A204.1 (cell line): ENCODE measurements at regions not wholly inside any gene's neighbourhood (a gene's known extent, or its start where the extent isn't known, plus 50 kb on each side); places are given as distances from the start of the nearest gene placed in this dataset.
"Not testable (repeated sequence)": the region's sequence is repeated elsewhere in the genome, so short reads cannot be mapped to it uniquely, and the experiment has no call there.

Experiments
- FAIRE-seq: peaks from 2 replicates; lab custom pipeline; 2012; peaks lifted over from hg19 to GRCh38; lab: Jason Lieb, UNC

- no peak for FAIRE-seq
Measured at GRCh38 chr2:144643537-144644336, 123.8 kb upstream of the ZEB2 start.

DNA sequence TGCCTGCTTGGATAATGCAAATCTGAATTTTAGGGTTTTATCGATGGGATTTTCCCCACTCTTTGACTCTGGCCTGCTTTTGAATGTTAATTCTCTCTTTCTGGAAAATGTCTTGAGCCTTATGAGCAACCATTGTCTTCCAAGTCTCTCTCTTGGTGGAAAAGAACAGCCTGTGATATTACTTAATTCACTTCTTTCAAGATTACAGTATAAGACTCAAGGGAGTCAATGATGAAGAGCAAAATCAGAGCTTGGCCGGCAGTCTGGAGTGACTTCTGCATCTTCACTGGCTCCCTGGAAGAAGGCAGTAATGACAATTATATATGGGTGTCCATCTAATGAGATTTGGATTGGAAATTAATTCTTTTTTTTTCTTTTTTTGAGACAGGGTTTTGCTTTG, 122.9 kb upstream of the ZEB2 start:
- FAIRE-seq = no peak

DNA sequence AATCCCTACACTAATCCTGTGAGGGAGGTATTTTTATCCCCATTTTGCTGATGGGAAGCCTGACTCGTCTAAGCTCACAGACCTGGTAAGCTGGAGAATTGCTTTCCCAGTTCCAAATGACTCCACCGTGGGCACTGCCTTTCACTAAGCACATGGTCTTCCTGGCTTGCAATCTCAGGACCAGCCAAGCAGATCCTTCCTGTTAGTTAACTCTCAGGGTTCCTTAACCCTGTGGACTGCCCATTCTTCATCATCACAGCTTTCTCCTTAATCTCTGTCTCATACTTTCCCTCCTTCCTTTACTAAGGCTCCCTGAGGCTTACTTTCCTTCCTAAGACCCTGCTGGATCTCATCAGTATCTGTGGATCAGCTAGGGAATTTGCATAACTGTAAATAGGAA, 122.2 kb upstream of the ZEB2 start:
- FAIRE-seq = no peak

- not testable (repeated sequence) for FAIRE-seq
Measured at GRCh38 chr2:144638250-144638649, 118.3 kb upstream of the ZEB2 start.

- not testable (repeated sequence) for FAIRE-seq
Measured at GRCh38 chr2:144636860-144637259, 116.9 kb upstream of the ZEB2 start.

DNA sequence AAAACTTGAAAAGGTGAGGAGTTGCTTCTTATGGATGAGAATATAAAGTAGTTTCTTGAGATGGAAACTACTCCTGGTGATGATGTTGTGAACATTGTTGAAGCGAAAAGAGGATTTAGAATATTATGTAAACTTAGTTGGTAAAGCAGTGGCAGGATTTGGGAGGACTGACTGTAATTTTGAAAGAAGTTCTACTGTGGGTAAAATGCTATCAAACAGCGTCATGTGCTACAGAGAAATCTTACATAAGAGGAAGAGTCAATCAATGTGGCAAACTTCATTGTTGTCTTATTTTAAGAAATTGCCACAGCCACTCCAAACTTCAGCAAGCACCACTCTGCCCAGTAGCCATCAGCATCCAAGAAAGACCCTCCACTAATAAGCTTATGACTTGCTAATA, 112.9 kb upstream of the ZEB2 start:
- FAIRE-seq = no peak

- FAIRE-seq = no peak
Measured at GRCh38 chr2:144631636-144632035, 111.7 kb upstream of the ZEB2 start.

- FAIRE-seq = no peak
Measured at GRCh38 chr2:144630459-144631215, 110.7 kb upstream of the ZEB2 start.

- no peak for FAIRE-seq
Measured at GRCh38 chr2:144629935-144630334, 110.0 kb upstream of the ZEB2 start.

- no peak for FAIRE-seq
Measured at GRCh38 chr2:144628566-144628965, 108.6 kb upstream of the ZEB2 start.

- FAIRE-seq = no peak
Measured at GRCh38 chr2:144625626-144626025, 105.7 kb upstream of the ZEB2 start.

- FAIRE-seq = no peak
Measured at GRCh38 chr2:144625226-144625625, 105.3 kb upstream of the ZEB2 start.

- no peak for FAIRE-seq
Measured at GRCh38 chr2:144624451-144624850, 104.5 kb upstream of the ZEB2 start.

- not testable (repeated sequence) for FAIRE-seq
Measured at GRCh38 chr2:144622373-144622772, 102.5 kb upstream of the ZEB2 start.

GRCh38 chr2:144621266-144621665, 101.3 kb upstream of the ZEB2 start:
- no peak for FAIRE-seq

DNA sequence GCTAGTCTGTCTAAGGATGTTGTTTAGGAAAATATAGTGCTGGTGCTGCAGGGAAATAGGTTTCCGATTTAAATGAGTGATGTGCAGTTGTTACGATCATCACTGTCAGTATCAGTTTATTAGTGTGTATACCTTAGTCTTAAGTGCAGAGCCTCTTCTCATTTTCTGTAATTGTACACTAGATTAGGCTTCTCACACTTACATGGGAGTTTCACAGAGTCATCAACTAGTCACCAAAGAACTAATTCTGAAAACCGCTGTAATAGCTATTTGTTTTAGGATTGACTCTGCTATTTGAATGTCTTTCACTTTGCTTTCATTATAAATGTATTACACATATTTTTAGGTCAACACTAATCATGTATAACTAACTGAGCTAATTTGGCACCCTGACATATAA, 99.8 kb upstream of the ZEB2 start:
- FAIRE-seq = no peak

GRCh38 chr2:144617171-144617570, 97.3 kb upstream of the ZEB2 start:
- FAIRE-seq = not testable (repeated sequence)

GRCh38 chr2:144615866-144616565, 96.1 kb upstream of the ZEB2 start:
- FAIRE-seq = no peak

- no peak for FAIRE-seq
Measured at GRCh38 chr2:144607891-144608521, 88.1 kb upstream of the ZEB2 start.

DNA sequence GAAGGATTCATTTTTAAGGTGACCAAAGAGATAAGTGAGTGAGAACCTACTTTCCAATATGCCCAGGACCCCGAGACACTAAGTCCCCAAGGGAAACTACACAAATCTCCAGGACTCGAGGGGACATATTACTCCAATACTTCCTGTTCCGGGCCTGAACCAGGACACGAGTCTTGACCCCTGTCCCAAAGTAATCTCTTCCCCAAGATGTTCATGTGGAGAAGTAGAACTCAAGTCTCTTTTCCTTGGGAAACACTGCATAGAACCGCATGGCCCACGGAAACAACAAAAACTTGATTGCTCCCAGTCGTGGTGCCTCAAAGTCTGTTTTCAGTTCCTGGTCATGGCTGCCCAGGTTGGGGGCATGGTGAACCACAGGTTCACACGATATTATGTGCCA, 87.2 kb upstream of the ZEB2 start:
- no peak for FAIRE-seq

GRCh38 chr2:144606466-144607095, 86.7 kb upstream of the ZEB2 start:
- no peak for FAIRE-seq

DNA sequence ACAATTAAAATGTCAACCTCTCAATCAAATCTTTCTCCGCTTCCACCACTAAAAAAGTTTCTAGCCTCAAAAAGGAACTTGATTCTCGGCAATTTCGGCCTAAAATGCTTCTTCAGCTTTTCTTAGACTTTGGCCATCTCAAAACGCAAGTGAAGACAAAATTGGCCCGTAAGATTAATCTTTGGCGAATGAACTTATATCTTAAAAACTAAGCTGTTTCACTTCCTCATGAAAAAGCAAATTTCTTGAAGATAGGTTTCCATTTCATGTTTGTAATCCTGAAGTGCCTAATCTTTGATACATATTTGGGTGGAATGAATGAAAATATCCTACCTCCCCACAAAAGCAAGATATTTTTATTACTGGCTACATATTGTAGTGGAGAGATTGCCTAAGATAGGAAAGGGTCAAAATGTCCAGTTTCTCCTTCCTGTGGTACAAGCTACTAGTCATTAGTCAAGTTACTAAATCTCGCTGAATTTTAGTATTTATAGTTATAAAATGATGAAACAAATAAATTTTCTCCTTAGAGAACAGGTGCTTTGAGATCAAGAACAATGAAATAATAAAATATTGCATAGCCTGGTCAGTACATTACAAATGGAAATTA, 85.4 kb upstream of the ZEB2 start:
- no peak for FAIRE-seq
